DOHH2 (cell line): ENCODE measurements at regions not wholly inside any gene's neighbourhood (a gene's known extent, or its start where the extent isn't known, plus 50 kb on each side); places are given as distances from the start of the nearest gene placed in this dataset.

Experiments
- CTCF ChIP-seq: fragments of 200-600 bp; sonication (generic); IDR thresholded peaks from one replicate; pipeline ENCODE4 v1.5.1; 2014; ENCODE audit warnings: antibody characterized with exemption, mild to moderate bottlenecking, low read depth, low read length; ENCODE audit not compliant: poor library complexity, severe bottlenecking
- EZH2phosphoT487 ChIP-seq: fragments of 200-600 bp; sonication (generic); IDR thresholded peaks from 2 replicates; pipeline ENCODE4 v1.6.1; 2017; ENCODE audit warnings: borderline replicate concordance, mild to moderate bottlenecking, antibody characterized with exemption, low read length, moderate library complexity, mixed read lengths

DNA sequence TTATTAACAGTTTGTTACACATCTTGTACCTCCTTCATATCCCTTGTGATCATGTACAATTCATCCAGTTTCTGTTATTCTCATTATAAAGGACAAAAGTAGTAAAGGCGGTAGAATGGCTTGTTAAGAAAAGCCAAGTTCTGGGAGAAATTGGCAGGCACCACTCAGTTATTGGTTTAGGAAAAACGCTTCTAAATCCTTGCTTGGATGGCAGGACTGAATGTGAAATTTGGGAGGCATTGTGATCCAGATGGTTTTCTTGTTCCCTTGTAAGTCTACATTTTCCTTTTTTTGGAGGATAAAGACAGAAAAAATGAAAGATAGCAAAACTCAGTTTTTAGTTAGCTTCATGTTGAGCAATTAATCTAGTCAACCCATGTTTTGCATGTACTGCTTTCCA, 130.2 kb downstream of the MAT2B start:
- TF ChIP-seq CTCF (no peak), EZH2phosphoT487 (no peak)
